WTC11 (cell line): ENCODE measurements at regions not wholly inside any gene's neighbourhood (a gene's known extent, or its start where the extent isn't known, plus 50 kb on each side); places are given as distances from the start of the nearest gene placed in this dataset.
A peak's percentile ranks its signal among the peaks of the same experiment; 100 is the strongest.

Source experiments
- ATAC-seq: fragments of 200-7000 bp; cut with Tn5 transposase; 2 replicates; pipeline ENCODE4 v1.10.0; 2021; ENCODE audit warnings: mild to moderate bottlenecking, moderate library complexity
- CTCF ChIA-PET: fragments of 300-600 bp; sonication (Branson Sonifier 250); formaldehyde crosslinking; loops from one replicate; lab custom pipeline; 2021; ENCODE audit warnings: antibody characterized with exemption; lab: Charles Lee
- POLR2A ChIA-PET: fragments of 350-600 bp; sonication (Branson Sonifier 250); formaldehyde crosslinking; loops from one replicate; lab custom pipeline; 2021; ENCODE audit warnings: antibody characterized with exemption; lab: Charles Lee
- DNase-seq: peaks from one replicate; pipeline ENCODE4 v3.0.0; 2021; ENCODE audit warnings: low spot score
- H3K27ac Mint-ChIP-seq: 2 replicates; pipeline ENCODE4 v1.8.0; 2021; ENCODE audit warnings: mixed read lengths
- H3K27me3 Mint-ChIP-seq: 2 replicates; pipeline ENCODE4 v1.8.0; 2021; ENCODE audit warnings: low read depth, mild to moderate bottlenecking, moderate library complexity, mixed read lengths
- H3K36me3 Mint-ChIP-seq: 2 replicates; pipeline ENCODE4 v1.8.0; 2021; ENCODE audit warnings: mixed read lengths
- H3K4me1 Mint-ChIP-seq: 2 replicates; pipeline ENCODE4 v1.8.0; 2022; ENCODE audit warnings: mixed read lengths
- H3K4me3 Mint-ChIP-seq: 2 replicates; pipeline ENCODE4 v1.8.0; 2021; ENCODE audit warnings: mild to moderate bottlenecking, moderate library complexity, mixed read lengths
- H3K9me3 Mint-ChIP-seq: 2 replicates; pipeline ENCODE4 v1.8.0; 2021; ENCODE audit warnings: mixed read lengths
- AFF4 ChIP-seq: sonication (generic); formaldehyde crosslinking; IDR thresholded peaks from 2 replicates; pipeline ENCODE4 v1.8.1; 2023; ENCODE audit warnings: mild to moderate bottlenecking, missing genetic modification reagents, borderline replicate concordance
- CREM ChIP-seq: sonication (generic); formaldehyde crosslinking; IDR thresholded peaks from 2 replicates; pipeline ENCODE4 v1.8.1; 2022; ENCODE audit warnings: mild to moderate bottlenecking, missing genetic modification reagents, moderate library complexity
- E2F1 ChIP-seq: sonication (generic); formaldehyde crosslinking; IDR thresholded peaks from 2 replicates; pipeline ENCODE4 v1.8.0; 2022; ENCODE audit warnings: mild to moderate bottlenecking, missing genetic modification reagents
- E2F4 ChIP-seq: sonication (generic); formaldehyde crosslinking; IDR thresholded peaks from 2 replicates; pipeline ENCODE4 v1.8.1; 2022; ENCODE audit warnings: low read depth, mild to moderate bottlenecking, moderate library complexity, missing genetic modification reagents, borderline replicate concordance
- ESRRA ChIP-seq: sonication (generic); formaldehyde crosslinking; IDR thresholded peaks from 2 replicates; pipeline ENCODE4 v1.8.1; 2022; ENCODE audit warnings: mild to moderate bottlenecking, missing genetic modification reagents, borderline replicate concordance
- HMGXB4 ChIP-seq: sonication (generic); formaldehyde crosslinking; IDR thresholded peaks from 2 replicates; pipeline ENCODE4 v1.8.1; 2023; ENCODE audit warnings: mild to moderate bottlenecking, moderate library complexity, missing genetic modification reagents
- IRF2 ChIP-seq: sonication (generic); formaldehyde crosslinking; IDR thresholded peaks from 2 replicates; pipeline ENCODE4 v1.8.0; 2022; ENCODE audit warnings: low read depth, missing genetic modification reagents, borderline replicate concordance
- JUN ChIP-seq: sonication (generic); formaldehyde crosslinking; IDR thresholded peaks from 2 replicates; pipeline ENCODE4 v1.8.0; 2023; ENCODE audit warnings: mild to moderate bottlenecking, missing genetic modification reagents
- NFE2L1 ChIP-seq: sonication (generic); formaldehyde crosslinking; IDR thresholded peaks from 2 replicates; pipeline ENCODE4 v1.8.1; 2023; ENCODE audit warnings: missing genetic modification reagents
- NR2C2 ChIP-seq: sonication (generic); formaldehyde crosslinking; IDR thresholded peaks from 2 replicates; pipeline ENCODE4 v1.8.0; 2022; ENCODE audit warnings: mild to moderate bottlenecking, missing genetic modification reagents
- PRDM15 ChIP-seq: sonication (generic); formaldehyde crosslinking; IDR thresholded peaks from 2 replicates; pipeline ENCODE4 v1.8.0; 2022; ENCODE audit warnings: missing genetic modification reagents
- PRRX2 ChIP-seq: fragments of 250-450 bp; sonication (Bioruptor Pico); IDR thresholded peaks from 2 replicates; pipeline ENCODE4 v1.8.0; 2021; ENCODE audit warnings: mild to moderate bottlenecking
- RORB ChIP-seq: fragments of 250-450 bp; sonication (Bioruptor Pico); IDR thresholded peaks from 2 replicates; pipeline ENCODE4 v1.9.0; 2021; ENCODE audit warnings: mild to moderate bottlenecking
- TCF7 ChIP-seq: sonication (generic); formaldehyde crosslinking; IDR thresholded peaks from 2 replicates; pipeline ENCODE4 v1.8.0; 2022; ENCODE audit warnings: mild to moderate bottlenecking, low read depth, missing genetic modification reagents, moderate library complexity
- ZBTB43 ChIP-seq: sonication (generic); formaldehyde crosslinking; IDR thresholded peaks from 2 replicates; pipeline ENCODE4 v1.8.1; 2023; ENCODE audit warnings: mild to moderate bottlenecking, missing genetic modification reagents
- ZNF138 ChIP-seq: sonication (generic); formaldehyde crosslinking; conservative IDR thresholded peaks from 2 replicates; pipeline ENCODE4 v1.8.1; 2022; ENCODE audit warnings: mild to moderate bottlenecking, moderate library complexity, missing genetic modification reagents
- ZNF317 ChIP-seq: sonication (generic); formaldehyde crosslinking; IDR thresholded peaks from 2 replicates; pipeline ENCODE4 v1.8.1; 2023; ENCODE audit warnings: low read depth, mild to moderate bottlenecking, moderate library complexity, missing genetic modification reagents, borderline replicate concordance
- ZNF532 ChIP-seq: fragments of 250-450 bp; sonication (Bioruptor Pico); IDR thresholded peaks from 2 replicates; pipeline ENCODE4 v1.9.0; 2021; ENCODE audit warnings: mild to moderate bottlenecking, borderline replicate concordance
- ZNF671 ChIP-seq: fragments of 250-450 bp; sonication (Bioruptor Pico); IDR thresholded peaks from 2 replicates; pipeline ENCODE4 v1.8.0; 2021; ENCODE audit warnings: mild to moderate bottlenecking

GRCh38 chr6:156336089-156336488 is 441.1 kb upstream of the ARID1B start:
- H3K9me3 Mint-ChIP-seq = peaks cover 28% of the 10 kb centered on the region
- TF ChIP-seq ZNF317 (no peak), HMGXB4 (CRISPR knock-in tag) (no peak), E2F4 (CRISPR knock-in tag) (no peak), ZNF138 (CRISPR knock-in tag) (no peak), JUN (no peak), AFF4 (no peak), NR2C2 (no peak), RORB (no peak), E2F1 (CRISPR knock-in tag) (no peak), CREM (CRISPR knock-in tag) (no peak), ZNF671 (CRISPR knock-in tag) (no peak), PRRX2 (CRISPR knock-in tag) (no peak), ESRRA (no peak), ZNF532 (CRISPR knock-in tag) (no peak)
- peaks cover 8% of the 10 kb centered on the region for H3K4me1 Mint-ChIP-seq
- DNase-seq = no peak
- no peak overlapping the region for H3K4me3 Mint-ChIP-seq
- peak; percentile 48 for ATAC-seq
- ChIA-PET CTCF (no interaction called here), POLR2A (no interaction called here)
- peaks cover 4% of the 10 kb centered on the region; the same call in 1 of the 2 replicates for H3K27me3 Mint-ChIP-seq
- no peak overlapping the region for H3K27ac Mint-ChIP-seq
- peaks cover 25% of the 10 kb centered on the region for H3K36me3 Mint-ChIP-seq

- DNase-seq (no peak), ATAC-seq (no peak)
- ChIA-PET CTCF (no interaction called here), POLR2A (no interaction called here)
- Mint-ChIP-seq H3K27me3 (peaks cover 4% of the 10 kb centered on the region; the same call in 1 of the 2 replicates), H3K36me3 (peaks cover 29% of the 10 kb centered on the region), H3K4me1 (peaks cover 12% of the 10 kb centered on the region), H3K27ac (no peak overlapping the region), H3K4me3 (no peak overlapping the region), H3K9me3 (peaks cover 32% of the 10 kb centered on the region)
- TF ChIP-seq NFE2L1 (no peak), ZBTB43 (no peak), PRDM15 (CRISPR knock-in tag) (no peak), TCF7 (CRISPR knock-in tag) (no peak), IRF2 (CRISPR knock-in tag) (no peak)
Observed at GRCh38 chr6:156334966-156335365, 442.2 kb upstream of the ARID1B start.
